ENCODE measurements at regions not wholly inside any gene's neighbourhood (a gene's known extent, or its start where the extent isn't known, plus 50 kb on each side); places are given as distances from the start of the nearest gene placed in this dataset.

DNA sequence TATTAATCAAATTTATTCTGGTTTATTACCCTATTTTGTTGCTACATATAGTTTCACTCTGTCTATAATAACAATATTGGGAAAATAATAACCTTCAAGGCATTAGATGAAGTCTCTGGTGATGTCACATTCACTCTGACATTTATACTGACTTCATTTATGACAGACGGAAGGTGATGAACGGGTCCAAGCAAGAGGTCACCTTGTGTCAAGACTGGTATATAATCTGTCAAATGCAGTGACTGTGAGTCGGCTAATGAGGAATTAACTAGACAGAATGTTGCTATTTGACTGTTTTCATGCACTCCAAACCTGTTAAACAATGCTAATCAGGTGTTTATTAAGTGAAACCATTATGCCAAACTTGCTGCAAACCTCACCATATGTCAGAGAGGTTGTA is 800.5 kb upstream of the KLHL1 start:
- TF ChIP-seq, protein P1, sequence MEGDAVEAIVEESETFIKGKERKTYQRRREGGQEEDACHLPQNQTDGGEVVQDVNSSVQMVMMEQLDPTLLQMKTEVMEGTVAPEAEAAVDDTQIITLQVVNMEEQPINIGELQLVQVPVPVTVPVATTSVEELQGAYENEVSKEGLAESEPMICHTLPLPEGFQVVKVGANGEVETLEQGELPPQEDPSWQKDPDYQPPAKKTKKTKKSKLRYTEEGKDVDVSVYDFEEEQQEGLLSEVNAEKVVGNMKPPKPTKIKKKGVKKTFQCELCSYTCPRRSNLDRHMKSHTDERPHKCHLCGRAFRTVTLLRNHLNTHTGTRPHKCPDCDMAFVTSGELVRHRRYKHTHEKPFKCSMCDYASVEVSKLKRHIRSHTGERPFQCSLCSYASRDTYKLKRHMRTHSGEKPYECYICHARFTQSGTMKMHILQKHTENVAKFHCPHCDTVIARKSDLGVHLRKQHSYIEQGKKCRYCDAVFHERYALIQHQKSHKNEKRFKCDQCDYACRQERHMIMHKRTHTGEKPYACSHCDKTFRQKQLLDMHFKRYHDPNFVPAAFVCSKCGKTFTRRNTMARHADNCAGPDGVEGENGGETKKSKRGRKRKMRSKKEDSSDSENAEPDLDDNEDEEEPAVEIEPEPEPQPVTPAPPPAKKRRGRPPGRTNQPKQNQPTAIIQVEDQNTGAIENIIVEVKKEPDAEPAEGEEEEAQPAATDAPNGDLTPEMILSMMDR (IDR thresholded peaks at IDR 0.05) = no peak
- TF ChIP-seq POLR2A (IDR thresholded peaks at IDR 0.05) (no peak), POLR2AphosphoS5 (IDR thresholded peaks at IDR 0.05) (no peak)
